SU-DHL-6 (cell line): ENCODE measurements at regions not wholly inside any gene's neighbourhood (a gene's known extent, or its start where the extent isn't known, plus 50 kb on each side); places are given as distances from the start of the nearest gene placed in this dataset.

Experiments used
- EZH2phosphoT487 ChIP-seq: fragments of 200-600 bp; sonication (generic), shearing (Covaris generic); conservative IDR thresholded peaks from 2 replicates; pipeline ENCODE4 v1.6.1; 2018; ENCODE audit warnings: mild to moderate bottlenecking, antibody characterized with exemption, low read length, moderate library complexity, mixed read lengths
- TF ChIP-seq, protein P1 (sequence below): fragments of 200-600 bp; sonication (generic); IDR thresholded peaks from one replicate; pipeline ENCODE4 v1.5.1; 2017; ENCODE audit warnings: antibody characterized with exemption, mild to moderate bottlenecking, low read length, moderate library complexity; ENCODE audit not compliant: insufficient read depth, poor library complexity, severe bottlenecking

DNA sequence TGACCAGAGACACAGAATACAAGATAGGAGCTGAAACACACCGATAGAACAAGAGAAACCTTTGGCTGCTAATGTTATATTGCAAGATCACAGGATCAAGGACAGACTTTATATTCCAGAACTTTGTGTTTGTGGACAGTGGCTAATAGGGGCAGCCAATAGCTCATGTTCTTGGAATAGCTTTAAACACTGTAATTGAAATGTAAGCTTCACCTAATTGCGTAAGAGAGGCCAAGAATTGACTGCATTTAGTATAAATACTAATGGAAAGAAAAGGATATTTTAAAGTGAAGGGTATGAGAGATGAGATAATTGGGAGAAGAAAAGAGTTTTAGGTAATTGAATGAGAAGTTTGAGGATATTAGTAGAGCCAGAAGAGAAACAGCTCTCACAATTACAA lies 758.8 kb downstream of the CDH11 start:
- TF ChIP-seq, protein P1, sequence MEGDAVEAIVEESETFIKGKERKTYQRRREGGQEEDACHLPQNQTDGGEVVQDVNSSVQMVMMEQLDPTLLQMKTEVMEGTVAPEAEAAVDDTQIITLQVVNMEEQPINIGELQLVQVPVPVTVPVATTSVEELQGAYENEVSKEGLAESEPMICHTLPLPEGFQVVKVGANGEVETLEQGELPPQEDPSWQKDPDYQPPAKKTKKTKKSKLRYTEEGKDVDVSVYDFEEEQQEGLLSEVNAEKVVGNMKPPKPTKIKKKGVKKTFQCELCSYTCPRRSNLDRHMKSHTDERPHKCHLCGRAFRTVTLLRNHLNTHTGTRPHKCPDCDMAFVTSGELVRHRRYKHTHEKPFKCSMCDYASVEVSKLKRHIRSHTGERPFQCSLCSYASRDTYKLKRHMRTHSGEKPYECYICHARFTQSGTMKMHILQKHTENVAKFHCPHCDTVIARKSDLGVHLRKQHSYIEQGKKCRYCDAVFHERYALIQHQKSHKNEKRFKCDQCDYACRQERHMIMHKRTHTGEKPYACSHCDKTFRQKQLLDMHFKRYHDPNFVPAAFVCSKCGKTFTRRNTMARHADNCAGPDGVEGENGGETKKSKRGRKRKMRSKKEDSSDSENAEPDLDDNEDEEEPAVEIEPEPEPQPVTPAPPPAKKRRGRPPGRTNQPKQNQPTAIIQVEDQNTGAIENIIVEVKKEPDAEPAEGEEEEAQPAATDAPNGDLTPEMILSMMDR, result no peak
- TF ChIP-seq EZH2phosphoT487, result no peak
